HG03439 (cell line): ENCODE measurements at regions not wholly inside any gene's neighbourhood (a gene's known extent, or its start where the extent isn't known, plus 50 kb on each side); places are given as distances from the start of the nearest gene placed in this dataset.

ENCODE experiments used
- ATAC-seq: cut with Tn5 transposase; IDR thresholded peaks from one replicate; pipeline ENCODE4 v1.9.1; 2021; ENCODE audit warnings: mild to moderate bottlenecking, moderate library complexity; ENCODE audit not compliant: unreplicated experiment

DNA sequence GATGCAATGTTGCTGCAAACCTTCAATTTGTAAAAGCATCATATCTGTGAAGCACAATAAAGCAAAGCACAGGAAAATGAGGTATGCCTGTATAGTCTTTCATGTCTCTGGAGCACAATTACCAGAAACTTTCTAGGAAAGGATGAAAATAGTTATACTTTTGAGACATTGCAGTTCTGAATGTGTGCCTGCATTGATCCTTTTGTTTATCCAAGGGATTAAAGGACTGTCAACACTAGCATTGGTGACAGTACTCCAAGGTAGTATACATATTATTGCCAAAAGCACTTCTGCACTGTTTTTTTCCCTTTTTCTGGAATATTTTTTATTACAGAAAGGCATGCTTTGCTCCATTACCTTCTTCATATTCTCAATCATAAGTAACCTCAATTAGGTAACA is 476.0 kb downstream of the GABRG1 start:
- ATAC-seq = no peak

DNA sequence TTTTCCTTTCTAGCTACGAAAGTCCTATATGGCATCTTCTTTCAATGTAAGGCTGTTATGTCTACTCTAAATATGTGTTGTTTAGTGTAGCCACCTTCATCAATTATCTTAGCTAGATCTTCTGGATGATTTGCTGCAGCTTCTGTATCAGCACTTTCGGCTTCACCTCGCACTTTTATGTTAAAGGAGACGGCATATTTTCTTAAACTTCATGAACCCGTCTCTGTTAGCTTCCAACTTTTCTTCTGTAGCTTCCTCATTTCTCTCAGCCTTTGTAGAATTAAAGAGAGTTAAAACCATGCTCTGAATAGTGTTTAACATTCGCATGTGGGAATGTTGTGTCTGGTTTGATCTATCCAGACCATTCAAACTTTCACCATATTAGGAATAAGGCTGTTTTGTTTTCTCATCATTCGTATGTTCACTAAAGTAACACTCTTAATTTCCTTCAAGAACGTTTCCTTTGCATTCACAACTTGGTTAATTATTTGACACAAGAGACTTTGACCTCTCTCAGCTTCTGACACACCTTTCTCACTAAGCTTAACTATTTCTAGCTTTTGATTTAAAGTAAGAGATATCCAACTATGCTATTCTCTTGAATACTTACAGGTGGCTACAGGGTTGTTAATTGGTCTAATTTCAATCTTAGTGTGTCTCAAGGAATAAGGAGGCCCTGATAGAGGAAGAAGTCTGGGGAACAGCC is 476.8 kb downstream of the GABRG1 start:
- no peak for ATAC-seq

DNA sequence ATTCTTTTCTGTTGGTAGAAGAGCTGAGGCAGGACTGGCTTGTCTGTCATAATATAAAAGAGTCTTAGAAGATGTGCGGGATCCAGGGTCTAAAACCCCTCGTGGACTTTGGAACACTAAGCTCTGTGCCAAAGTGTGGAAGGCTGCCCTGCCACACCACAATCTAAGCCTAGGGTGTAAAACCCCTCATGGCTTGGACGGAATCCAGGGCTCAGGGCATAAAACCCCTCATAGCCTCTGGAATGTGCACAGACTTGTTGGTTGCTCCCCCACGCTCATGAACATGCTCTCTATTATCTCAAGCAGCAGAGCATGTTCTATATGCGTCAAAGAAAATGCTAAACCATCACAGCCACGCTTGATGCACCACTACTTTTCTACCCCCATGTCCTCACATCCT is 483.6 kb downstream of the GABRG1 start:
- no peak for ATAC-seq

DNA sequence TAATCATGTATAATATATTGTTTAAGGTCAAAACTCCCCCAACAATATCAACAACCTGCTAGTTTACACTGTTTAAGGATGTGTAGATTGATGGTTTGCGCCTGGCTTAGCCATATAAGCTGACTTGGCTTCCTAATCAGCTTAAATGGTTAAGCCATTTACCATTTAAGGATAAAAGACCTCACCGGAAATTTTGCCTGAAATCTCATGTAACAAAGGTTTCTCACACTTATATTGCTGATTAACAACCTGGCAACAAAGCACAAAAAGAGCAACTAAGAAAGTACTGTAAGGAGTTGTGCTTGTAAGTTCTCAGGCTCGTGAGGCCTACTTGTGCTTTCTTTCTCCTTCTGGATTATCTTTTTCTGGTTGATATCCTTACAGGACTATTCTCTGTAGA is 485.2 kb downstream of the GABRG1 start:
- ATAC-seq = no peak

DNA sequence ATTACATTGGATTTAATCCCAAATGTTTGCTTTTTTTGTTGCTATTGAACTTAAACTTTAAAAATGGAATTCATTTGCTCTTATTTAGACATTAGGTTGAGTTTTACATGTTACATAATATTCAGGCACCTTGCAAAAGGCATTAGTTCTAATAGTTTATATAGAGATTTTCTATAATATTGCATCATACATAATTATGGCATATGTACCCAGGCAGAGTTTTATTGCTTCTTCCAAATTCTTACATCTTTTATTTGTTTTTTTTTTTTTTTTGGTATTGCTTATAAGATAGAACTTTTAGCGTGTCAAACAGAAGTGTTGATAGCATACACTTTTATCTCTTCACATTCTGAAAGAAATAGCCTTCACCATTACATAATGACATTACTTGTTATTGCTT is 487.7 kb downstream of the GABRG1 start:
- ATAC-seq = no peak

DNA sequence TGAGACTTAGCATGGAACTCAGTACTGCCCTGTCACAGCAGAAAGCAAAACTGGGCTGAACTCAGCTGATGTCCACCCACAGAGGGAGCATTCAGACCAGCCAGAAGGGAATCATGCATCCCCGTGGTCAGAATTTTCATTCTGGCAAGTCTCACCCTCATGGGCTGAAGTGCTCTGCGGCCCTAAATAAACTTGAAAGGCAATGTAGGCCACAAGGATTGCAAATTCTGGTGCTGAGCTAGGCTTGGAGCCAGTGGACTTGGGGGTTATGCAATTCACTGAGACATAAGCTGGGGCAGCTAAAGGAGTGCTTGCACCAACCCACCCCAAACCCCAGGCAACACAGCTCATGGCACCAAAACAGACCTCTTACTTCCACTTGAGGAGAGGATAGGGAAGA is 494.1 kb downstream of the GABRG1 start:
- no peak for ATAC-seq

DNA sequence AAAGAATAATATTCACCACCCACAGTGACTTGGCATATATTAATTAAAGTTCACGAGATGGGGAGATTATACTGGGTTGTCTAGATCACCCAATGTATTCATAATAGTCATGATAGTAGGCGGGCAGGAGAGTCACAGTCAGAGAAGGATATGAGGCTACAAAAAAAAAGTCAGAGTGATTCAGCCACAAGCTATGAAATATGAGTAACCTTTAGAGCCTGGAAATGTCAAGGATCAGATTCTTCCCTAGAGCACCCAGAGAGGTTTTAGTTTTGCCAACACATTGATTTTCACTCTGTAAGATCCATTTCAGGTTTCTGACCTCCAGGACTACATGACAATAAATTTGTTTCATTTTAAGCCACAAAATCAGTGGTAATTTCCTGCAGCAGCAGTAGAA is 501.9 kb downstream of the GABRG1 start:
- ATAC-seq = no peak

DNA sequence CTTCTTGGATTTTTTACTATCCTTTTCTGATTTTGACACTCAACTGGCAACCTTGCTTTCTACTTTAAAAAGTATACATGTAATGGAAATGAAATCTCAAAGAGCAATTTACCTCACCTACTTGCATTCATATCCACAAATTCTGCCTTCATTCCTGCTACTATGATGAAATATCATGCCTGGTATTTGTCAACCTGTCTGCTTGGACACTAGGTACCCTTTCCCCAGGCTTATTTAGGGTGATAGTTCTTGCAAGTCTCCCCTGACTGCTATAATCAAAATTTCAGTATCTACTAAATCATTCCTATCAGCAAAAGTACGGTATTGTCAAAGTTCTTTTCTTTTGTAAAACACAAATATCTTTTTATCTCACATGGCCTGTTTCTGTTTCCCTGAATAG is 503.0 kb downstream of the GABRG1 start:
- no peak for ATAC-seq

DNA sequence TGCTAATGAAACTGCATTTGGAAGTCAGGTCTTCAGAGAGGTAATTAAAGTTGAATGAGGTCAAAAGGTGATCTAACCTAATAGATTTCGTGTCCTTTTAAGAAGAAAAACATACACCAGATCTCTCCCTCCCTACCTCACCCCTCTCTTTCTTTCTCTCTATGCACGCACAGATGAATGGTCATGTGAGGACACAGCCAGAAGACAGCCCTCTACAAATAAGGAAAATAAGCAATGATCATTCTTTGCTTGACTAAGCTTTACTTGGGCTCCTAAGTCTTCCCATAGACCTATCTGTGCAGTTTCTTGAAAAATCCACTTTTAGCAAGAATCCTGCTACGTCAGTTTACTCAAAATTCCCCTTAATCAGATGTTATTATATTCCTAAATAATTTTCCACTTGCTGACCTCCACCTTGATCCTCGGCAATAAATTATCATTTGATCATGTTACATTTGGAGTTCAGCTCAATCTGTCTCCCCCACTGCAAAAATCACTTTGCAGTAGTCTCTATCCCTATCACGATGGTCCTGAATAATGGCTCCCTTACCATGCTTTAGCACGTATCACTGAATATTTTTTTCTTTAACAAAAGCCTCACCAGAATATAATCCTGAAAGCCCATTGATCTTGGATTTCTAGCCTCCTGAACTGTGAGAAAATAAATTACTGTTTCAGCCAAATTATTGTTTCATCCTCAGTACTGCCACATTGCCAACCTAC is 527.3 kb downstream of the GABRG1 start:
- no peak for ATAC-seq

DNA sequence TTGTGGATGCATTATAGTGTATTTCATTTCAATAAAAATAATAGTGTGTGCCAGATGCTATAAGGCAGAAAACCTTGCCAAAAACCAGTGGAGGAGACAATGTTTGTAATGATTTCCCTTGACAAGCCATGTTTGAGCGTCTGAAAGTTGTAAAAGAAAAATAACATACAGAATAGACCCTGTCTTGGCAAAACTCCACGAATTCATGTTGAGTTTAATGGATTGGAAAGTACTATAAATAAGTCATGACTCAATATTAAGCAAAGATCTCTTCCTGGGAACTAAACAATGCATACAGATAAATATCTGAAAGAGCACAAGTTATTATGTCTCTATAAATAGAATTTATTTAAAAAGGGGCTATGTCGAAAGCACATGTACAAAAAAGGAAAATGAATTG is 543.5 kb downstream of the GABRG1 start:
- no peak for ATAC-seq

DNA sequence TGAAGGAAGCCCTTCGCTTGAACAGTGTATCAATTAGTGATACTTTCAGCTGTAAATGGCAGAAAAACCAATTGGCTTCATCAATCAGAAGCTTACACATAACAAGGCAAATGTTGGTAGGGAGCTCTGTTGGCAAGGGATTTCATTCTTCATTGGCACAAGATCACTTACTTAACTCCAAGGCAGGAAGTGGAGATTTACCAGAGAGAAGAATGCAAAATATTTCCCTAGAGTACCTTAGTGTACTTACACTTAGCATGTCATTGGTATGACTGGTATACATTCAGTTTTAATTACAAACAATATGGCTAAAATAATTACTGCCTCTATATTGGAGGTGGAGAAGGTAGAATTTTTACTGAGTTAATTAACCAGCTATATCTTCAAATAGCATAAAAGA is 545.0 kb downstream of the GABRG1 start:
- ATAC-seq = no peak

DNA sequence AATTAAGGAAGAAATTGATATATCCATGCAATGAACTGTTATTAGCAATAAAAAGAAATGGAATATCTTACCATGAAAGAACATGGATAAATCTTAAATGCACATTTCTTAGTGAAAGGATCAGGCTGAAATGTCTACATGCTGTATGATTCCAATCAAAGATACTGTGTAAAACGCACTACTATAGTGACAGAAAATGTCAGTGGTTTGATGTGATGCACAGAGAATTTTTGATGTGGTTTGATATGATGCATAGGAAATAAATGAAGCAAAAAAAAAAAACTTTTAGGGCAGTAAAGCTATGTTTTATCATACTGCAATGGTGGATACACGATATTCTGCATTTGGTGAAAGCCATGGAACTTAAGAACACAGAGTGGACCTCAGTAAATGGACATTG is 547.6 kb downstream of the GABRG1 start:
- no peak for ATAC-seq

DNA sequence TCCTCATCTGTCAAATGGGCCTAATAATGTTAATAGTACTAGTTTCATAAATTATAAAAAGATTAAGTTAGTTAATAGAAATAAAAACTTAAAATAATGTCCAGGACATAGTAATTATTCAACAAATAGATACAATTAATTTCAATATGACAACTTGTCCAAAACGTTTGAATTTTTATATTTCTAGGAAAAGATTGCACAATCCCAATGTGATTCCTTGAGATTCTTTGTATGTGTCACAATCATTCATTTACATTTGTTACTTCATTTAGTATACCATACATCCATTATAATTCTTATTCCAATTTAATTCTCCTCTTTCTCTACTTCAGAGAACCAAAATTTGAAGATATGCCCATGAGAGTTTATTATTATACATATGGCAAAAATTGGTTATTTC is 554.2 kb downstream of the GABRG1 start:
- no peak for ATAC-seq

DNA sequence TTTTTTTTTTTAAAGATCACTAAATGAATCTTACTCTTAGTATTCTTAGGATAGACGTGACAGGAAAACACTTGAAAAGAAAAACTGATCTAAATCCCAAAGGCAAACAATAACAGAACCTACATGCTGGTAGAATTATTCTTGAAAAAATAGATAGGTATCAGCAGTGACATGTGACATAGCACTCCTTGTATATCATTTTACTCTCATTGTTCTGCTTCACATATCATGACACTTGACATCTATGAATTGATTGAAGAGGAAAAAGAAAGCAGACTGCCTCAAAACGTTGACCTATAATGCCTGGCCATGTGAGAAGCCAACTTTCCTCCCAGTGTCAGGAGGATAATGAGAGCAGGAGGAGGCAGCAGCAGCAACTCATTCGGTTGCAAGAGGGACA is 555.2 kb downstream of the GABRG1 start:
- no peak for ATAC-seq

DNA sequence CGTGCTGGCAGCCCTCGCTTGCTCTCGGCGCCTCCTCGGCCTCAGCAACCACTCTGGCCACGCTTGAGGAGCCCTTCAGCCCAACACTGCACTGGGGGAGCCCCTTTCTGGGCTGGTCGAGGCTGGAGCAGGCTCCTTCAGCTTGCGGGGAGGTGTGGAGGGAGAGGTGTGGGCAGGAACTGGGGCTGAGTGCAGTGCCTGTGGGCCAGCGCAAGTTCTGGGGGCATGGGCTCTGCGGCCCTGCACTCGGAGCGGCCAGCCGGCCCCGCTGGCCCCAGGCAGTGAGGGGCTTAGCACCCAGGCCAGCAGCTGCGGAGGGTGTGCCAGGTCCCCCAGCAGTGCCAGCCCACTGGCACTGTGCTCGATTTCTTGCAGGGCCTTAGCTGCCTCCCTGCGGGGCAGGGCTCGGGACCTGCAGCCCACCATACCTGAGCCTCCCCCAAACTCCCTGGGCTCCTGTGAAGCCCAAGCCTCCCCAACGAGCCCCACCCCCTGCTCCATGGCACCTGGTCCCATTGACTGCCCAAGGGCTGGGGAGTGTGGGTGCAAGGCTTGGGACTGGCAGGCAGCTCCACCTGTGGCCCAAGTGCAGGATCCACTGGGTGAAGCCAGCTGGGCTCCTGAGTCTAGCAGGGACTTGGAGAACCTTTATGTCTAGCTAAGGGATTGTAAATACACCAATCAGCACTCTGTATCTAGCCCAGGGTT is 556.8 kb downstream of the GABRG1 start:
- ATAC-seq = no peak

DNA sequence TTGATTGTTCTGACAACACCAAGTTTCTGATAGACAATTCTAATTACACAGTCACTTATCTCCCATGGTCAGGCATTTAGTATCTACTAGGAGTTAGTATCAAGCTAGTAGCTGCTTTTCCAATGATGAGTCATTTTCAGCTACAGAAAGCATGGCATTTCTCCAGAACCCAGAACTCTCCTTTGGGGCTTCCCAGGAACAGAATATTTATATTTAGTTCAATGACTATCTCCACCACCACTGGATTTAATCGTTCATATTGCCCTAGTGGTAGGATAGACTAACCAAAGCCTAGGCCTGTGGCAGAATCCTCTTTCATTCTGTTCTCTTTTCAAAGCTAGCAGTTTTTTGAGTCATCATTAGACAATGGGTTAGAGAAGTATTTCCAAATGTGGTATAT is 569.4 kb downstream of the GABRG1 start:
- no peak for ATAC-seq

DNA sequence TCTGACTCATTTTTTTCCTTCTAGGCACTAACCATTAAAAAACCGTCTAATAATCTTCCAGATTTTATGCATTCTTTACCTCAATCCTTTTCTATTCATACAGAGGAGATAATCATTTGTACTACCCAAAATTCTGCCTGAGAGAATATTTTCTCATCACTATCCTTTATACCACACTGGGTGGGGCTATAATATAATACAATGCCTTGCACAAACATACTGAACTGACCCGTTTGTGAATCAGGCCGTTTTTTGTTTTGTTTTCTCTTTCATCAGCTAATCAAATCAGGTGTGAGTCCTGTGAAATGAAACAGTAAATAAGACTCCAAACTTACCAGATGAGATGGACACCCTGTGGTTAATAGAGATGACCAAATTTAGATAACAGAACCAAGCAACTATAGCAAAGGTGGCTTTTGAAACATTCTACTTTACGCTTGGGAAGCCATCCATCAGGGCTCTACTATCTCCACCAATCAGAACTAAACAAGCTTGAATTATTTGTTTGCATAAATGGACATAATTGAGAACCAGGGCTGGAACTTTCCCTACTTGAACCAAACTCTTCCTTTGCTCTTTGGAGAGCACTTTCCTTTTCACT is 573.0 kb downstream of the GABRG1 start:
- ATAC-seq = no peak

DNA sequence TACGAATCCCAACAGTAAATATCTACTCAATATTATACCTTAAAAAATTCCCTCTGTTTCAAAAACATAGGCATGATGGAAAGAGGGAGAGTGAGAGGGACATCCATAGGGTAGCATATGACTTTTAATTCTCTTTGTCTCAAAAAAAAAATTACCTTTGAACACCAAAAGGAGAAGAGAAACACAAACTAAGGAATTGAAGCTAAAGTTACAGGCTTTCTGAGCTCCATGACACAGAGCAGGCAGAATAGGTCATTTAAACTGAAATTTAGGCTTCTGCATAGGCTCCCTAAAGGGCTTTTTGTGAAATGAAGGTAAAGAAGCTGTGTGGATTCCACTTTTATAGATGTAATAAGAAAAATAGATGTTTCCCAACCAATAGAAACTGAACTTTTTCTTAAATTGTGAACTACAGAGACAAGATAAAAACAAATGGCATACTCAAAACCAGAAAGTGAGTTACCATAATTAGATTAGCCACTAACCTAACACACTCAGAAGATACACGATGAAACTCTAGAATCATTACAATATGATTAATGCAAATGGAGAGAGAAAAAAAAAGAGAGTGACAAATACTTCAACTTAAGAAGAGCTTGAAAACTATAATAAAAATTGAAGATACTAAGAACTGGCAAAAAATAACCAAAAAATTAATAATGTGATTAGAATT is 584.6 kb downstream of the GABRG1 start:
- no peak for ATAC-seq

DNA sequence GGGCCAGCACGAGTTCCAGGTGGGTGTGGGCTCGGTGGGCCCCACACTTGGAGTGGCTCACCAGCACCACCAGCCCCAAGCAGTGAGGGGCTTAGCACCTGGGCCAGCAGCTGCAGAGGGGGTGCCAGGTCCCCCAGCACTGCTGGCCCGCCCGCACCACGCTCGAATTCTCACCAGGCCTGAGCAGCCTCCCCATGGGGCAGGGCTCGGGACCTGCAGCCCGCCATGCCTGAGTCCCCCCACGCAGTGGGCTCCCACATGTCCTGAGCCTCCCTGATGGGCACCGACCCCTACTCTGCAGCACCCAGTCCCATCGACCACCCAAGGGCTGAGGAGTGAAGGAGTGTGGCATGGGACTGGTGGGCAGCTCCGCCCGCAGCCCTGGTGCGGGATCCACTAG is 593.4 kb downstream of the GABRG1 start:
- no peak for ATAC-seq

DNA sequence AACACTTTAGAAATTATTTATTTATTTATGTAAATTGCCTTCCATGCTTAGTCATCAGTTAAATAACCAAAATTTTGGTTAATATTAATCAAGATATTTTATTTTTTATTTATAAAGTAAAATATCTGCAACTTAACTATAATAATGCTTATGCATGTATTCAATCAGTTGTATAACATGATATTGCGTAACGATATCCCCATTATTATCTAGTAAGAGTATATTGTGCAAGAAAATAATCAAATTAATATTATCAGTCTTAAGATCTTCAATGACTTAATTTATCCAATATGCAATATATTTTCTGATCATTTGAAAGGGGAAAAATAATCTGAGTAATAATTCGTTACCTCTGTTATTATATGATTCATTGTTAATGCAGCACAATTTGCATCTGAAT is 596.7 kb downstream of the GABRG1 start:
- no peak for ATAC-seq

DNA sequence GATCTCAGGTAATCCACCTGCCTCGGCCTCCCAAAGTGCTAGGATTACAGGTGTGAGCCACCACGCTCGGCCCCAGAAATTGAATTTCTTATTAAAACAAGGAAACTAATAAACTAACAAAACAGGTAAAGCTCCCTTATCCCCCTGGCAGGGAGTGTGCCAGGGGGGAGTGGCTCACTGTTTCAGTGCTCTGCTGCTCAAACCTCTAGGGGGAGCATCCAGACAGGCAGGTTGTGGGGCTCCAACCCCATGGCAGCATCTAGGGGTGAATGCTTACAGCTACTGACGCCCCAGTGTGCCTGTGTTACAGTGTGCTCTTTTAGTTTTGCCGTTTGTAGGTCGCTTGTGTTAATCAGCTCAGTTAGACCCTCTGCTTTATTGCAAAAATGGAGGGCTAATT is 605.0 kb downstream of the GABRG1 start:
- ATAC-seq = no peak
